Inflammatory macrophage (primary cell): ENCODE measurements at regions not wholly inside any gene's neighbourhood (a gene's known extent, or its start where the extent isn't known, plus 50 kb on each side); places are given as distances from the start of the nearest gene placed in this dataset.

Source experiments
- DNase-seq, 2 donors: peaks; one replicate each; pipeline ENCODE4 v3.0.0-alpha.2; 2020 to 2022

GRCh38 chr17:12536472-12536871, 129.2 kb upstream of the MYOCD start:
- DNase-seq, result no peak

- no peak for DNase-seq
Observed at GRCh38 chr17:12537436-12537835, 128.3 kb upstream of the MYOCD start.

DNA sequence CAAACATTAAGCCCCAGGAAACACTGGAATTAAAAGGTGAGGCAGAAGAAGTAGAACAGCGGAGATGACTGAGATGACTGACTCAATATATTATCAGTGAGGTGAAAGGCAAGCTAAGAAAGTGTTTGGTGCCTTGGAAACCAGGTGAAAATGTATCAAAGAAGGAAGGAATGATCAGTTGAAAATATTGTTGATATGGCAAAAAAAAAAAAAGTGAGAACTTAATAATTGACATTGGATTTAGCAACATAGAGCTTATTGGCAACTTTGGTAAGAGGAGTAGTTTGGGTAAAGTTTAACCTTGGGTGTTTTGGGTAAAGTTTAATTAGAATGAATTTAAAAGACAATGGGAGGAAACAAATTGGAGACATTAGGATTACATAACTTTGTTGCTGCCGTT, 127.7 kb upstream of the MYOCD start:
- no peak for DNase-seq

DNA sequence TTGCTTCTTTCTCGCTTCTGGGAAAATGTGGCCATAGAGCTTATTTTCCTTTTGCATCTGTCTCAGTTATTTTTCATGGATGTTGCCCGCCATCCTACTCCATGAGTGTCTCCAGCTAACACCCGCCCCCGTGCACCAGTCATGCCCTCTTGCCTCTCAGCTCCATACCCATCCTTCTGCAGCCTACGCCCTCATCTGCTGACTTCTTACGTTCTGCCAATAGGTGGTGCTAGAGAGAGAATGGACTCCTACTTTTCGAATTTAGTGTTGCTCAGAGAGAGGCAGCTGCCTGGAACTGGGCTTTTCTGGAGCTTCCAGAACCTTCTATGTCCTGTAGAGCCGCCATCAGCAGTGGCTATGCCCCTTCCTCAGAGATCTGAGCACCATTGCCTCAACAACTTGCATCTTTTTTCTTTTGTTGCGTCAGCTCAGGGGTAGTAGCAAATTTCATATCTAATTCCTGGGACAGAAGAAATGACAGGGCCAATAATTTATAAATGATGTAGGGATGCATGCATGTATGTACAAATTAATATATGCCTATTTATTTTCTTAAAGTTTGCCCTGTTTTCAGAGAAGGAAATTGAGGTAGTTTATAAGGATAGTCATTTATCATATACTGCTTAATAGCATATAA, 119.7 kb upstream of the MYOCD start:
- peak; percentile 25 to 40 for DNase-seq

GRCh38 chr17:12546983-12547382, 118.7 kb upstream of the MYOCD start:
- no peak for DNase-seq

DNA sequence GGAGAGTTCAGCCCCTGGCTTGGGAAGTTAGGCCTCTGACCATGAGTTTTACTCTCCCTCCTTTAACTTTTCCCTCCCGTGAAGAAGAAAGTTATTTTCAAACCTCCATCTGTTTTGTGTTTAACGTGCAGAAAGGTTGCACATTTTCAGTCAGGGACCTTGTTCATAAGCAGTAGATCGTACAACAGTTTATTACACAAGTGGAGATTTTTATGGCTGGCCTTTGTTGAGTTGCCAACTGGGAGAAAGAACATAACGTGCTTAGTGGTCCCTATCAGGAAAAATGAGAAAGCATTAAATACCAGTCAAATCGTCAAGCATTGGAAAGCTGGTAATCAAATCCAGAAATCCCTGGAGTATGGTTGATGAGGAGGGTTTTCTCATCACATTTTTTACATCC, 117.9 kb upstream of the MYOCD start:
- no peak for DNase-seq

DNA sequence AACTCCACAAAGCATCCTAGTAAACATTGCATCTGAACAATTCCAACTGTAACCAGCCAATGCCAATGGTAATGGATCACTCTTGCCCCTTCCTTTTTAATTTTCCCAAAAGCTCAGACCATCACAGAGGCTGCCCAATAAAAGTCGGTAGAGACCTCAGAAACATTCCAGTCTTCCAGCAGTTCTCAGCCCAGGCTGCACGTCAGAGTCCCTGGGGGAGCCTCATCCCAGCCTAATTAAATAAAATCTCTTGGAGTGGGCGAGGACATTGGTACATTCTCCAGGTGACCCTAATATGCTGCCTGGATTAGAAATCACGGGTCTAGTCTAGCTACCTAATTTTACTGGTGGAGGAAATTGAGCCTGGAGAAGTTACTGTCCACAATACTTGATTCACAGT, 117.1 kb upstream of the MYOCD start:
- DNase-seq, result no peak

- no peak for DNase-seq
Observed at GRCh38 chr17:12549499-12550041, 116.1 kb upstream of the MYOCD start.

DNA sequence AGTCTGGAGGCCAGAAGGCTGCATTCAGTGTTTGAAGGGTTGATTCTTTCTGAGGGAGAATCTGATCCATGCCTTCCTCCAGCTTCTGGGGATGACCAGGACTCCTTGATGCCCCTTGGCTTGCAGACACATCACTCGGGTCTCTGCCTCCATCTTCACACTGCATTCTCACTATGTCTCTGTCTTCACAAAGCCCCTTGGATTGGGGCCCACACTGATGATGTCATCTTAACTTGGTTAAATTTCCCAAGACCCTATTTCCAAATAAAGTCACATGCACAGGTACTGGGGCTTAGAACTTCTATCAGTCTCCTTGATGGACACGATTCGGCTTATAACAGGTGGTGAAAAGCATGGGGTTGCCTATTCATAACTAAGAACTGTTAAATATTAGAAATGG, 112.1 kb upstream of the MYOCD start:
- DNase-seq, result no peak

DNA sequence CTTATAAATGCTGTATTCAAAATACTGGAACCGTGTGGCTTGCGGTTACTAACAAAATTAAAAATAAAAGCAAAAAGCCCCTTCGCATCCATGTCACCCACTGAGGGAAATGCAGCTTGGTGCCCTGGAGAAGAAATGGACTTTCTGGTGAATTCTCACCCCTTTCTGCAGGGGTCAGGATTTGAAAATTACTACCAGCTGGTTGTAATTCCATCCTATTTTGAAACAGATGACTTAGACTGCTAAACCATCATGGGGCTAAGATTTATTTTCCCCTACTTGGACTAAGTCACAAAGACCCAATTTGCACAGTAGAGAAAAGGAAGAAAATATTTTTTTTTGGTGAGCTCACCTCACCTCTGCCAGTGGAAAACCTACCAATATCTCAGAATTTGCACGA, 111.4 kb upstream of the MYOCD start:
- DNase-seq, result no peak

DNA sequence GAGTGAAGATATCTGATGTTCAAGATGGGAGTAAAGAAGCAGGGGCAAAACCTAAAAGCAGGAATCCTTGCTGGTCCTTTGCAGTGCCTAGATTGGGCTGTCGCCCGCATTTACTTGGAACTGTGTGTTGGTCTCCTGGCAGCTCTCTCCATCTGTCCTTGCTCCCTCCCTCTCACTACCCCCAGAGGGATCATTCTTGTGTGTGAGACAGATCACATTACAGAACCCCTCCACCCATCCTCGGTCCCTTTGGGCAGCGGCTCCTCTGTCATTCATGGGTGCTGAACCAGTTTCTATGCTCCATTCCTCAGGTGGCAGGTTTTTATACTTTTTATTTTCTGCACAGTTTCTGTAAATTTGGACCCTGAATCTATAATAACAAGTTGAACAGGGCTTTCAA, 99.4 kb upstream of the MYOCD start:
- no peak for DNase-seq

DNA sequence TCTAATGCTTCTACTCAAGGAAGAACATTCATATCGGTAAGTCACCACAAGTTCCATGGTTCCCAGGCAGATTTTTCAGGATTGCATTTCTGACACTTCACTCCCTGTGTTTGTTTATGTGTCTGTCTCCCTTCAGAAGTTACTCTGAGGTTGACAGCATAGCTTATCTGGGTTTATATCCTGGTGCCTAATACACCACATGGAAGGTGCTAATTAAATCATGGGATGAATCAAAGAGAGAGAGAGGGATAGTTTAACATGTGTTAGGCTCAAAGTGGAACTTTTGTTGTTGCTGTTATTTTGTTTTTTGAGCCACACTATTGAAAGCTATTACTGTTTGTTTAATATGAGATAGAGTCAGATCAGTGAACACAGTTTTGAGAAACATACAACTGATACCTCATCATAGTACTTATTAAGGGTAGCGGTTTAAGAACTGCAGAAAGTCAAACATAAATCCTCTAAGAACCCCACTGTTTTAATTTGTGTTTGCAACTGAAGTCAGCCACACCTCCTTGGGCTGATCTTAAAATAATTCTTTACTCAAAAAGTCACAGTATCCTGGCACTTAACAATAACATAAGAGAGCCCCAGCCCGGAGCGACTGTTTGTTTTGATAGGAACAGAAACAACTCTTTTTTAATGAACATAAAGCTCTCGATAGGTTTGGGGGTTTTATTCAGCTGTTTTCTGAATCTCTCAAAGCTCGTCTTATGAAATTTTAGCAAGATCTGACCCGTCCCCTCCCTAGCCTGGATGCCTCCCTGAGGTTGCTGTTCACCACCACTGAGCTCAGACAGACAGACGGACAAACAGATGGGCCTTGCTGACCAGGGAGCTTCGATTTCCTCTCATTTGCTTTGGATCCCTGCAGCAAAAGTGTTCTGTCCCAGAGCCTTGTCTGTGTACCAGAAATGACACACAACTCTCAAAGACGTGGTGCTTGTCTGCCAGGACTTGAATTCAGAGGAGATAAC, 98.3 kb upstream of the MYOCD start:
- no peak for DNase-seq

GRCh38 chr17:12568358-12569251, 97.1 kb upstream of the MYOCD start:
- no peak for DNase-seq

- DNase-seq, result no peak
Observed at GRCh38 chr17:12571606-12572005, 94.1 kb upstream of the MYOCD start.

GRCh38 chr17:12574525-12574924, 91.2 kb upstream of the MYOCD start:
- DNase-seq, result no peak

- DNase-seq, result no peak
Observed at GRCh38 chr17:12575641-12576040, 90.0 kb upstream of the MYOCD start.

- DNase-seq, result no peak
Observed at GRCh38 chr17:12579288-12579687, 86.4 kb upstream of the MYOCD start.

- no peak for DNase-seq
Observed at GRCh38 chr17:12580640-12581039, 85.0 kb upstream of the MYOCD start.

GRCh38 chr17:12584727-12585126, 81.0 kb upstream of the MYOCD start:
- DNase-seq, result no peak

- no peak for DNase-seq
Observed at GRCh38 chr17:12588531-12588930, 77.2 kb upstream of the MYOCD start.

GRCh38 chr17:12590417-12590816, 75.3 kb upstream of the MYOCD start:
- no peak for DNase-seq

DNA sequence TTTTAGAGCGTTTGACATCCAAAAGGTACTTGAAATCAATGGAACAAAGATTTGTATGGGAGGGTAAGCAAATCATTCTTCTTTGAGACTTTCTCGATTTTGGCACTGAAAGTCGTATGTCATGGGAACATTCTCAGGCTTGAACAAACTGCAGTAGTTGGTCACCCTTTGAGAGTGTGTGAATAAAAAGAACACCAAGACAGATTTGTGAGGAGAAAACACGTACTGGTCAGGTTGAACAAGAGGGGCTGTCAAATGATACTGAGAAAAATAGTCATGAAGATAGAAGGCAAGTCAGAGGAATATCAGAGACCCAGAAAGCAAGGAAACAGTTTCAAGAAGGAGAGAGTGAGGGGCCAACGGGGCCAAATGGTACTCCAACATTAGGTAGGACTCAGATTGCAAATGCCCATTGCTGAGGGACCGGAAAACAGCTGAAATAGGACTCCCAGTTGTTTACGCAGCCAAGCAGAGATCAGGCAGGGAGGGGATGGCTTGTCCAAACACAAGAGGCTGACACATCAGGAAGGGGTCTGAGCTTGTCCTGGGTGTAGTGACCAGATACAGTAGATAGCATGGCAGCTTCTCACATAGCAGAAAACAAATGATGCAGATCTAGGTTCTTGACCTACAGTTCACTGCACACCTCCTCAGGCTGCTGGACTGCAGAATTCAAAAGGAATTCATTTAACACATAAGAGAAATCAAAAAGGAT, 74.5 kb upstream of the MYOCD start:
- no peak for DNase-seq
